HG03066 (cell line): ENCODE measurements at regions not wholly inside any gene's neighbourhood (a gene's known extent, or its start where the extent isn't known, plus 50 kb on each side); places are given as distances from the start of the nearest gene placed in this dataset.

ENCODE experiments used
- ATAC-seq: cut with Tn5 transposase; IDR thresholded peaks from one replicate; pipeline ENCODE4 v1.9.1; 2021; ENCODE audit warnings: low read depth; ENCODE audit not compliant: unreplicated experiment

DNA sequence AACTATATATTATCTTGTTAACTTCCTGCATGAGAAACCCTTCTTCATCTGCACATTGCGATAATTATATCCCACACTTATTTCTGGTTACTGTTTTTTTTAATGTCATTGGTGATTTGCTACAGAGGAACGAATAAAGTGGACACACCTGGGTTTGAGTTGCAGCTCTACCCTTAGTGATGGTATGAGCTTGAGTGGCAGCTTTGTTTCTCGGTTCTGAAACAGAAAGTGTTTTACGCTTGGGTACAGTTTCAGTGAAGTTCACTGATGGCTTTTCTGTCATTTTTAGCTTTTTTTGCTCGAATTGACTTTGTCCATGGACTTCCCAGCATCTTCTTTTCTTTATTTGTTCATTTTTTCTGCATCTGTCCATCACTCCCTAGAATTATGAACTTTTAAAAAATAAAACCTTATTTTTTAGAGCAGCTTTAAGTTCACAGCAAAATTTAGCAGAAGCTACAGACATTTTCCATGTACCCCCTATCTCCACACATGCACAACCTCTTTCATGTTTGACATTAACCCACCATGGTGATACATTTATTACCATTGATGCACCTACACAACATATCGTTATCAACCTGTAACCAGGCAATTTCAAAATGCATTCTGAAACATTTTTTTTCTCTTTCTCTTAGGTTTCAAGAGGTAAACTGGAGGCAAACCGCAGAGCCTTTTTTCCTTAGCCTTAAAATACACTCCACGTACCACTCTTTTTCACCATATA lies 1041.6 kb upstream of the PRKX start:
- ATAC-seq = peak; percentile 79

DNA sequence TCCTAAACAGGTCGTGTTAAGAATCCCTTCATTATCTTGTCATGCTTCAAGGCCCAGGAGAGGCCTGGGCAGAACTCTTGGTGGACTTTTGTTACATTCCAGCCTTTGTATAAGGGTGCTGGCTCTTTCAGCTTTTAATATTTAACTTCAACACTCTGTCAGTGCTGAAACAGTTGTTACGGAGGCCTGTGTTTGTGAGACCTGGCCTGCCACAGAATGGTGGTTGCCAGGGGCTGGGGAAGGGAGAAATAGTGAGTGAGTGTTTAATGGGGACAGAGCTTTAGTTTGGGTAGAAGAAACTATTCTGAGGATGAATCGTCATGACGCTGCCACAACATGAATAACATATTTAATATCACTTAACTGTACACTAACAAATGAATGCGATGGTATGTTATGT lies 1027.6 kb upstream of the PRKX start:
- no peak for ATAC-seq

DNA sequence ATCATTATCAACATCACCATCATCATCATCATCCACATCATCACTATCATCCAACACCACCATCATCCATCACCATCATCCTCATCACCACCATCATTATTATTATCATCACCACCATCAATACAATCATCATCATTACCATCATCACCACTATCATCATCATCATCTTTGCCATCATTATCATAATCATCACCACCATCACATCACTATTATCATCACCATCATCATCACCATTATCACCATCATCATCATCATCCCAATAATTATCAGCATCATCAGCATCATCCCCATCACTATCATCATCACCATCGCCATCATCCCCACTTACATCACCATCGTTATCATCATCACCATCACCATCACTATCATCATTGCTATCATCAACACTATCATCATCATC lies 1021.9 kb upstream of the PRKX start:
- ATAC-seq = no peak

DNA sequence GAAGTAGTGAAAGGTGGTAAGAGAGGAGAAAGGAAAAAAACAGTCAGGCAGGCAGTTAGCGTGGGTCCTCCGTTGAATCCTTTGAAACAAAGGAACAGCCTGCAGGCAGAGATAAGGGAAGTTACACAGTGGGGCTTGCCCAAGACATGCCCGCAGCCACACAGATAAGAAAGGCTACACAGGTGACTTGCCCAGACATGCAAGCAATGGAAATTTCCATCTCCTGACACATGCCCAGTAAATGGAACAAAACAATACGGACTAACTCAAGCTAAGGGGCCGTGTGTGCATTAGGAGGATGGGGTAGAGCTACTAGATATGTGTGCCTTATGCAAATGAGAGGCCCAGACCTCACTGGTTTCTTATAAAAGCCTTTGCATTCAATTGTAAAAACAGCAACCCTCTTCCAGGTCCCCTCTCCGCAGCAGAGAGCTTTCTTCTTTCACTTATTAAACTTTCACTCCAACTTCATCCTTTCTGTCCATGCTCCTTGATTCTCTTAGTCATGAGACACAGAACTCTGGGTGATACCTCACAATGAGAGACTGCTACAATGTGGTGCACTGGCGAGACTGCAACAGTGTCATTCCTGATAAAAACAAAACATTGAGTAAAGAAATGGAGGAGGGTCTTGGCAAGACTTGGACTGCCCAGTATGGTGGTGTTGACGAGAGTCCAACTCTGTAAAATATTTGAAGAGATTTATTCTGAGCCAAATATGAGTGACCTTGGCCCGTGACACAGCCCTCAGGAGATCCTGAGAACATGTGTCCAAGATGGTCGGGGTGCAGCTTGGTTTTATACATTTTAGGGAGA lies 997.4 kb upstream of the PRKX start:
- peak; percentile 83 for ATAC-seq

DNA sequence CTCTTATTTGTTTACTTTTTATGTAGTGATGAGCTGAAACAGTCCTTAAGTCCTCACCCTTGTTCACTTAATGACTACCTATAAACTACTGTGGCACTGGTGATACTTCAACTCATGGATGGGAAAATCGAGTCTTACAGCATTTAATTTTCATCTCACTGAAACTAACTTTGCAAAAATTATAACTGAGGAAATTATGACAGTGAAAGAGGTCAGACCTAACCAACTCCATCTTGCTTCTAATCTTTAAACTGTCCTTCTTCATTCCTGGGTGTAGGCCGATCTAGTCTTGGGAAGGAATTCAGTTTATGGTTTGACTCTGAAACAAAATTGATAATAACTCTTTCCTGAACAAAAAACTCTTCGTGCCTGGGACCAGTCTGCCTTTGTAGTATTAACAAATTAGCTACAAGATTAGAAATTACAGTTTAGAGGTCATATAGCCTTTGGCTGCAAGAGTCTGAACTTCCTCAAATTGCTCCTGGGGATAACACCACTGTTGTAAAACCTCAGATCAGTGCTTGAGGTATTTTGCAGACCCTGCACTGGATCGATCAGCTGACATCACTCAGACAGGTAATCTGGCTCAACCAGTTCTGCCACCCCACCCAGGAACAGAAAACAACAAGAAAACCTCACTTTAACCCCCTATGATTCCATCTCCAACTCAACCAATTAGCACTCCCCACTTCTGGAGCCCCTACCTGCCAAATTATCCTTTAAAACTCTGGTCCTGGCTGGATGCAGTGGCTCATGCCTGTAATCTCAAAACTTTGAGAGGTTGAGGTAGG lies 995.7 kb upstream of the PRKX start:
- ATAC-seq = no peak

DNA sequence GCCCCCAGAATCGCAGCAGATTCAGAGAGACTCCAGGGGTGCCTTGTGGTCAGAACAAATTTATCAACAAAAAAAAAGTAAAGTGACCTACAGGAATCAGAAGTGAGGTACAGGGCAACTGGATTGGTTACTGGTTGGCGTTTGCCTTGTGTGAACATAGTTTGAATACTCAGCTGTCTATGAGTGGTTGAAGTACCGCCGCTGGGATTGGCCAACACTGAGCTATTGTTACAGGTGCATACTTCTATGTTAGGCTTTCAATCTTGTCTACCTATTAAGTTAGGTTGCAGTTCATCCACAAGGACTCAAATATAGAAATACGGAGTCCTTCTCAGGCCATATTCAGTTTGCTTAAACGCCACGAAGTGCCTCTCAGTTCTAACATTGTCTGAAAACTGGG lies 993.5 kb upstream of the PRKX start:
- ATAC-seq = no peak

DNA sequence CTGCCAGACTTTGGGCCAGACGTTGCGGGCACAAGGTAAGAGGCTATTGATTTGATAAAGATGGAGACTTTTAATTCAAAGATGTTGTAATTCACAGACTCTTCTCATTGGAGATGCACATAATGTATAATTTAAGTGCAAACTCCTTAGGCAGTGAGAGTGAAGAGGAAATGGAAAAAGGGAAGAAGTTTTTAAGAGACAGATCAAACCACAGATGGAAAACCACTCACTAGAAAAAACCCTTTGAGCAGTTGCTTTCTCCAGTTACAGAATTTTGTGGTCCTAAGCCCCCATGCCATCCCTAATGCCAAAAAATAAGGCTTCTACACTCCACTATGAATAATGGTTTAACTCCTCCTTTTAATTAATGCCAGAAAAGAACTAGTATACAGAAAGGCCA lies 977.1 kb upstream of the PRKX start:
- ATAC-seq = no peak

DNA sequence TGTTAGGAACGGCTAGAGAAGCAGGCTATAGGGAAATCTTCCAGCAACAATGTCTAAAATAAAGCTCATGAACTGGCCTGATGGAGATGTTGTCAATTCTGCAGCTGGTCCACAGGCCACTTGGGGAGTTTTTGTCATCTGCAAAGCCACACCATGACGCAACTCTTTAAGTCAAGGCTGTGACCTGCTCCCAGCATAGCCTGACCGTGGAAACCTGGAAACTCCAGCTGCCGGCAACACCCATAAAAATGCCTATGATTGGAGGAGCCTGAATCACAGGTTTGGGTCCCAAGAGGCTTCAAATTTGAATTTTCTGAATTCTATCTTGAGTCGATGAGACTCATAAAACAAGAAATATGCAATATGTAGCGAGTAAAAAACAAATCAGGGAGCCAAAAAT lies 969.2 kb upstream of the PRKX start:
- ATAC-seq = no peak

DNA sequence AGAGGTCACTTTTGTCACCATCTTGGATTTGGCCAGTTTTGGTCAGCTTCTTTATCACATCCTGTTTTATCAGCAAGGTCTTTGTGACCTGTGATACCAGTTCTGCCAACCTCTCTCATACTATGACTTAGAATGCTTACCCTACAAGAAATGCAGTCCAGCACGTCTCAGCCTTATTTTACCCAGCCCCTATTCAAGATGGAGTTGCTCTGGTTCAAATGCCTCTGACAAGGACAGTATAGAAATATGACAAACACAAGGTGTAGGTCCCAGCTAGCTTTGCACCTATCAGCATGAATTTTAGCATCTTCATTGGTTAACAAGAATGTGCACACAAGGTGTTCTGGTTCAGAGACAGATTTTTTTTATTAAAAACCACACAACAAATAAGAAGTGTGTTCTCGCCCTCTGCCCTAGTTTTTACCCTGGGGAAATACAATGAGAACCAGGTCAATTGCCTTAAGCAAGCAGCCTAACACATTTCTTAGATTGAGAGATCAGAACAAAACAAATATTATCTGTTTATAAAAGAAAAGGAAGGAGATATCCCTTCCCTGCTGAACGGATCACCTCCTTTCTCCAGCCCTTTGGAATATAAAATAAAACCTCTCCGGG lies 962.3 kb upstream of the PRKX start:
- ATAC-seq = no peak

DNA sequence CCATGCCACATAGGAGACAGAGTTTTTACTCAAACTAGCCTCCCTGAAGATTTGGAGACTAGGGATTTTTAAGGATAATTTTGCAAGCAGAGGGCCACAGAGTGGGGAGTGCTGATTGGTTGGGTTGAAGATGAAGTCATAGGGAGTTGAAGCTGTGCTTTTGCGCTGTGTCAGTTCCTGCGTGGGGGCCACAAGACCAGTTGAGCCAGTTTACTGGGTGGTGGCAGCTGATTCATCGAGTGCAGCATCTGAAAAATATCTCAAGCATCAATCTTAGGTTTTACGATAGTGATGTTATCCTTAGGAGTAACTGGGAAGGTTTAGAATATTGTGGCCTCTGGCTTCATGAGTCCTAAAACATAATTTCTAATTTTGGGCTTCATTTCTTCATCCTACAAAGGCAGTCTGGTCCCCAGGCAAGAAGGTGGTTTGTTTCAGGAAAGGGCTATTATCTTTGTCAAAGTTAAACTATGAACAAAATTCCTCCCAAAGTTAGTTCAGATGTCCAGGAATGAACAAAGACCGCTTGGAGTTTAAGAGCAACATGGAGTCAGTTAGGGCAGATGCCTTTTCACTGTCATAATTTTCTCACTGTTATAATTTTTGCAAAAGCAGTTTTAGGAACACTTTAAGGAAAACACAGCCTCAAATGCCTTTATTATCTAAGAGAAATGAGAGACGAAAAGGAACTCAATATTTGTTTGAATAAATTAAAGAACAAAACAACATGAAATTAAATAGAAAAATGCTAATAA lies 960.8 kb upstream of the PRKX start:
- ATAC-seq = no peak

DNA sequence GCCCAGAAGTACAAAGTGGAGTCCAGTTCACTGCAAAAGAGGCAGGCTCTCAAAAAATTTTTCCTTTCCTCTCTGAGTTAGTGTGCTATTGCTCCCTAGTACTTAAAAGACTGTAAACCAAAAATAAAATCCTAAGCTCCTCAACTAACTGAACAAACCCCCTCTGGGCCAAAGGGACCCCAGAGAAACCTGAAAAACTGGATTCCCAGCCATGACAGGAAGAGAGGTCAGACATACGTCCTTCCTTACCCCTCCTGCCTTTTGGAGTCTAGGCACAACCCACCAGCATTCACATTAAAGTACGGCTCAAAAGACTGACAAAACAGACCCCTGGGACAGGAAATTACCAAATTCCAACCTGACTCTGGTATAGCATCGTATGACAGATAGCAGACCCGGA lies 957.9 kb upstream of the PRKX start:
- no peak for ATAC-seq

DNA sequence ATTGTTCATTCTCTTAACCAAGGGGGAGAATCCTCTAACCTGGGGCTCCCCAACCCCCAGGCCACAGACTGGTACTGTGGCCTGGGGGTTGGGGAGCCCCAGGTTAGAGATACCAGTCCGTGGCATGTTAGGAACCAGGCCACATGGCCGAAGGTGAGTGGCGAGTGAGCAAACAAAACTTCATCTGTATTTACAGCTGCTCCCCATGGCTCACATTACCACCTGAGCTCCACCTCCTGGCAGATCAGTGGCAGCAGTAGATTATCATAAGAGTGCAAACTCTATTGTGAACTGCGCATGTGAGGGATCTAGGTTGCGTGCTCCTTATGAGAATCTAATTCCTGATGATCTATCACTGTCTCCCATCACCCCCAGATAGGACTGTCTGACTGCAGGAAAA lies 957.2 kb upstream of the PRKX start:
- ATAC-seq = no peak

DNA sequence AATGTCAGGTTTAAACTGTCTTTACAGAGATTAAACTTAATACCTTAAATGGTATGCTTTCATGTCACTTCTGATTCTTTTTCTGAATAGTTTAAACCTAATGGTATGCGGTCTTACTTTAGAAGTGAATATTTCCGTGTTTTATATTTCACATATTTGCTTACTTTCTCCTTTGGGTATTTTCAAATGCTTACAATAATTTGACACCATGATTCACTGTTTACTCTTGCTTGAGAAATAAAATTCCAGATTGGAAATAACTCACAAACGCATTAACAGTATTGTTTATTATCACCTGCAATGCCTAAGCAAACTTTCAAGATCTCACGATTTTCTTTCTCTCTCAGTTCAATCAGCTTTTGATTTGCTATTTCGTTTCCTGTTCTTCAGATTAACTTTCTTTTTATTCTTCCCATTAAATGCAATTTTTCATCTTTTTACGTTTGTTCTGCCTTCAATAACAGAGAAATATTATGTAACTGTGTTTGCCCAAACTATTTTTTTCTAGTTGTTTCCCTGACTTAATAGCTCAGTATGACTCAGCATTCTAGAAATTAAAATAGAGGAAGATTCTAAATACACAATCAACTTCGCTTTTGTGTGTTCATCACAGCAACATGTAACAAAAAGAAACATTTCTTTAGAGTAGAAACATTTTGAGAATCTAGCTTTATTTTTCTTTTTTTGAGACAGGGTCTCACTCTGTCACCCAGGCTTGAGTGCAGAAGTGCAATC lies 955.5 kb upstream of the PRKX start:
- no peak for ATAC-seq

DNA sequence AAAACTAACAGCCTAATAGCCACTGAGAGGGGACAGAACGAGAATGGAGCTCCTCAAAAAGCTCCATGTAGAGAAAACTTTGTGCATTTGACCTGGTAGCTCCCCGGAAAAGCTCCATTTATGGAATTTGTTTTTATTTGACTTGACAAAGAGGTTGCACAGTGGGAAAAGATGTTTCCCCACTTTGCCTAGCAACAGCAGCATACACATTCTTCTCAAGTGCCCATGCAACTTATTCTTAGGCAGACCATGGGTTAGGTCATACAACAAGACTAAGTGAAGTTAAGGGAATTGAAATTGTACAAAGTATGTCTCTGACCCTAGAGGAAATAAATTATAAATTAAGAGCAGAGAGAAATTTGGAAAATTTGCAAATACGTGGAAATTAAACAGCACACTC lies 949.6 kb upstream of the PRKX start:
- no peak for ATAC-seq

DNA sequence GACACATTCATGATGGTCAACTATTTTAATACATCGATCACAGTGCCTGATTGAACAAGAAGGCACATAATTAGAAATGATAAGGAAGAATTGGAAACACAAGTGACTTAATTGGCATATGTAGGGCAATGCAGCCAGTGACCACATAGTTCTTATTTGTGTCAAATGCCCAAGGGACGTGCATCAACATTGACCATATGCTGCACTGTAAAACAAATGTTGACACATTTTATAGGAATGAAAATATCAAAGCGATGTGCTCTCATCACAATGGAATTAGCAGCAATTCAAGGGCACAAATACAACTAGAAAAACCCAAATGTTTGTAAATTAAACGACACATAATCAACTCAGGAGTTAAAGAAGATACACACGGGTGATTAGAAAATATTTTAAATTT lies 948.3 kb upstream of the PRKX start:
- no peak for ATAC-seq

DNA sequence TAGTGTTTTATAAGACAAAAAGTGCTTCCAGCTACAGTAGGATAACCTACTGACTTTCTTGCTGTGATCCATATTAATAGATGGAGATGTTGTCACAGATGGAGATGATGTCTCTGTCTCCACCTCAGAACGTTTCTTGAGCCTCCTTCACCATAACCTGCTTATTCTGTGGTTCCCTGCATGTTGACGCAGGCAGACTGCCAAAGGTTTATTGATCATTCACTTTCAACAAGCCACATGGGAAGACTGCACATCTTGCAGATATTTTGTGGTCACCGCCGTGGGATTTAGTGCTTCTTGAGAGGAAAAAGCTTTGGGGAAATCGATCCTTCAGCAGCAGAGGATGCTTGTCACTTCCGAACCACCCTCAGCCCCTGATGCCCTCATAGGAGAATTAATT lies 943.0 kb upstream of the PRKX start:
- ATAC-seq = no peak

DNA sequence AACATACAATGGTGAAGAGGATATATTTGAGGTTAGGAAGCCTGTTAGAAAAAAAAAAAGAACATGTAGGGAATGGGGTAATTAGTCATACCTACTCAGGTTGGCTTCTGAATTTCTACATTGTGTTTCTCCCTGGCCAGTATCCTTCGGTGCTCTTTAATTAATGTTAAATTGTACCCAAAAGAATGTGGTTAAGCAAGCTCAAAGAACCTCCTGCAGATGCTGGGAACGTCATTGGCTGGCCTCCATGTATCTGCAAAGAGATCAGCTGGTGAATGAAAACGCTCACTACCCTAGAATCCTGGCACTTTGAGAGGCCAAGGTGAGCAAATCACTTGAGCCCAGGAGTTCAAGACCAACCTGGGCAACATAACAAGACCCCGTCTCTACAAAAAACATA lies 942.3 kb upstream of the PRKX start:
- no peak for ATAC-seq

DNA sequence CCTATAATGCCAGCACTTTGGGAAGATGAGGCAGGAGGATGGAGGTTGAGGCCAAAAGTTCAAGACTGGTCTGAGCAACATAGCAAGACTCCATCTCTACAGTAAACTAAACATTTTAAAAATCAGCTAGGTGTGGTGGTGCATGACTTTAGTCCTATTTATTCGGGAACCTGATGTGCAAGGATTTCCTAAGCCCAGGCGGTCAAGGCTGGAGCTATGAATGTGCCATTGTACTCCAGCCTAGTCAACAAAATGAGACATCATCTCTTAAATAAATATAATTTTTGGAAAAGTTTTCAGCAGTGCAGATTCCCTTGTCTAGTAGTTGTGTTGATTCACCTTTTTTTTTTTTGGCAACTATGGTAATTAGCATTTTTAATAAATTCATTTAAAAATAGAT lies 928.7 kb upstream of the PRKX start:
- no peak for ATAC-seq

DNA sequence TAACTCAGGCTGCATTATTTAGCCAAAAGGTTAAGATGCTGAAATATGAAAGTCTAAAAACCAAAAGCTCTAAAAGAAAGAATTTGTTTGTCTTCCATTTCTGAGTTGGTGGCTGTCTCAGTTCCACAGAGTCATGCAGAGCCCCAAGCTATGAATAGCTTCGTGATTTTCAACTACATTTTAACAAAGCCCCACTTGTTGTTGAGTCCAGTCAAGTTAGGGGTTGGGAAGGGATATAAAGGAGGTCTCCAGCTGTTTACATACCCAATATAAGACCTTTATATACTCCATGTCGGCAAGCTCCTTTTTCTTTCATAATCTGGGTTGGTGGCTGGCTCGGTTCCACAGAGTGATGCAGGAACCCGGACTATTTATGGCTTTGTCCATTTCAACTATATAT lies 924.6 kb upstream of the PRKX start:
- no peak for ATAC-seq

DNA sequence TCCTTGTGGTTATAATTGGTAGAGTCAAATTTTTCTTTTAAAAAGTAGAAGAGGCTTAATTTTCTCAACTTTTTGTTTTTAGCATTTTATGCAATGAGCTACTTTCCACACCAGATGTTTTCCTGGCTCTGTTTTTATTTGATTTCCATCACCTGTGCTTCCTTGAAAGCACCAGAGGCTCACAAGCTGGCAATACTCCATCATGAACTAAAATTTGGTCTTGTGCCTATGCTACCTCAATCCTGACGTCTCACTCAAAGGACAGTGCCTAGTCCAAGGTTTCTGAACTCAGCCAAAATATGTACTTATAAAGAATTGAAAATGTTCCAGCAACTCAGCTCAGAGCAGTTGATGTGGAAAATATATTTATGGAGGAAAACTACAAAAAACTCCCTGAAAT lies 914.0 kb upstream of the PRKX start:
- no peak for ATAC-seq
